ENCODE measurements at regions not wholly inside any gene's neighbourhood (a gene's known extent, or its start where the extent isn't known, plus 50 kb on each side); places are given as distances from the start of the nearest gene placed in this dataset.

DNA sequence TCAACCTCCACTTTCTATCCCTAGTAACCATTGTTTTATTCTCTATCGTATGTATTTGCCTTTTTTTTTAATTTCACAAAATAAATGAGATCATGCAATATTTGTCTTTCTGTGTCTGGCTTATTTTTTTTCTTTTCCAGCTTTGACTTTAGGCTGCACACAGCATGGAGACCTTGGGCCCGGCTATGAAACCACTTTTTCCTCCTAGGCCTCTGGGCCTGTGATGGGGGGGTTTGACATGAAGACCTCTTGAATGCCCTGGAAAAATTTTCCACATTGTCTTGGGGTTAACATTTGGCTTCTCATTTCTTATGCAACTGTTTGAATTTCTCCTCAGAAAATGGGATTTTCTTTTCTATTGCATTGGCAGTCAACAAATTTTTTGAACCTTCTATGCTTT is 100.2 kb upstream of the BTG3 start:
- H3K4me3 ChIP-seq (replicated peaks; ENCODE audit: insufficient read depth, low read length) = no peak overlapping the region
- TF ChIP-seq, protein P1, sequence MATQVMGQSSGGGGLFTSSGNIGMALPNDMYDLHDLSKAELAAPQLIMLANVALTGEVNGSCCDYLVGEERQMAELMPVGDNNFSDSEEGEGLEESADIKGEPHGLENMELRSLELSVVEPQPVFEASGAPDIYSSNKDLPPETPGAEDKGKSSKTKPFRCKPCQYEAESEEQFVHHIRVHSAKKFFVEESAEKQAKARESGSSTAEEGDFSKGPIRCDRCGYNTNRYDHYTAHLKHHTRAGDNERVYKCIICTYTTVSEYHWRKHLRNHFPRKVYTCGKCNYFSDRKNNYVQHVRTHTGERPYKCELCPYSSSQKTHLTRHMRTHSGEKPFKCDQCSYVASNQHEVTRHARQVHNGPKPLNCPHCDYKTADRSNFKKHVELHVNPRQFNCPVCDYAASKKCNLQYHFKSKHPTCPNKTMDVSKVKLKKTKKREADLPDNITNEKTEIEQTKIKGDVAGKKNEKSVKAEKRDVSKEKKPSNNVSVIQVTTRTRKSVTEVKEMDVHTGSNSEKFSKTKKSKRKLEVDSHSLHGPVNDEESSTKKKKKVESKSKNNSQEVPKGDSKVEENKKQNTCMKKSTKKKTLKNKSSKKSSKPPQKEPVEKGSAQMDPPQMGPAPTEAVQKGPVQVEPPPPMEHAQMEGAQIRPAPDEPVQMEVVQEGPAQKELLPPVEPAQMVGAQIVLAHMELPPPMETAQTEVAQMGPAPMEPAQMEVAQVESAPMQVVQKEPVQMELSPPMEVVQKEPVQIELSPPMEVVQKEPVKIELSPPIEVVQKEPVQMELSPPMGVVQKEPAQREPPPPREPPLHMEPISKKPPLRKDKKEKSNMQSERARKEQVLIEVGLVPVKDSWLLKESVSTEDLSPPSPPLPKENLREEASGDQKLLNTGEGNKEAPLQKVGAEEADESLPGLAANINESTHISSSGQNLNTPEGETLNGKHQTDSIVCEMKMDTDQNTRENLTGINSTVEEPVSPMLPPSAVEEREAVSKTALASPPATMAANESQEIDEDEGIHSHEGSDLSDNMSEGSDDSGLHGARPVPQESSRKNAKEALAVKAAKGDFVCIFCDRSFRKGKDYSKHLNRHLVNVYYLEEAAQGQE (IDR thresholded peaks at IDR 0.05; ENCODE audit: insufficient replicate concordance, low read depth) = no peak
- no peak for TF ChIP-seq POLR2AphosphoS5 (IDR thresholded peaks at IDR 0.05; ENCODE audit: low read depth)
- no peak overlapping the region for H3K27ac ChIP-seq (replicated peaks)
- no peak for DNase-seq (ENCODE audit: low read depth in 1 of 2, low spot score in 1 of 2)
- no peaks in the 10 kb centered on the region for H3K27me3 ChIP-seq (ENCODE audit: insufficient read depth, poor library complexity, severe bottlenecking)

DNA sequence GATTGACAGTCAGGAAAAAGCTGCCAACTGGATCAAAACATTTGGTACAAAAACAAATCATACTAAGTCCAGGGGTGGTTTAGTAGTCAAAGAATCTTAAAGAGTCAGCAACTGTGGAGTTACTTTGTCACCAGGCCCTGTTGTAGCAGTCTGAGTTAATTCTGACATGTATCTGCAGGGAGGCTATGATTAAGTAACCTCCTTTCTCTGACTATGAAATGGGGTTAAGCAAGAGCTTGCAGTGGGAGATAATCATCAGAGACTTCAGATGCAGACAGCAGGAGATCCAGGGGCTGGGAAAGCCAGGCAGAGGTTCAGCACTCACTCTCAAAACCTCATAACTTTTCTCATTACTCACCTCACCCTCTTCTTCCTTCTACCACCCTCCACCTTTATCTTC is 99.2 kb upstream of the BTG3 start:
- TF ChIP-seq, protein P2, sequence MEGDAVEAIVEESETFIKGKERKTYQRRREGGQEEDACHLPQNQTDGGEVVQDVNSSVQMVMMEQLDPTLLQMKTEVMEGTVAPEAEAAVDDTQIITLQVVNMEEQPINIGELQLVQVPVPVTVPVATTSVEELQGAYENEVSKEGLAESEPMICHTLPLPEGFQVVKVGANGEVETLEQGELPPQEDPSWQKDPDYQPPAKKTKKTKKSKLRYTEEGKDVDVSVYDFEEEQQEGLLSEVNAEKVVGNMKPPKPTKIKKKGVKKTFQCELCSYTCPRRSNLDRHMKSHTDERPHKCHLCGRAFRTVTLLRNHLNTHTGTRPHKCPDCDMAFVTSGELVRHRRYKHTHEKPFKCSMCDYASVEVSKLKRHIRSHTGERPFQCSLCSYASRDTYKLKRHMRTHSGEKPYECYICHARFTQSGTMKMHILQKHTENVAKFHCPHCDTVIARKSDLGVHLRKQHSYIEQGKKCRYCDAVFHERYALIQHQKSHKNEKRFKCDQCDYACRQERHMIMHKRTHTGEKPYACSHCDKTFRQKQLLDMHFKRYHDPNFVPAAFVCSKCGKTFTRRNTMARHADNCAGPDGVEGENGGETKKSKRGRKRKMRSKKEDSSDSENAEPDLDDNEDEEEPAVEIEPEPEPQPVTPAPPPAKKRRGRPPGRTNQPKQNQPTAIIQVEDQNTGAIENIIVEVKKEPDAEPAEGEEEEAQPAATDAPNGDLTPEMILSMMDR (IDR thresholded peaks at IDR 0.05; ENCODE audit: insufficient read depth, low read length) = no peak
- no peak for TF ChIP-seq GABPA (IDR thresholded peaks at IDR 0.05; ENCODE audit: low read depth)
- no peak for TF ChIP-seq SPI1 (IDR thresholded peaks at IDR 0.05; ENCODE audit: borderline replicate concordance, low read depth)
- TF ChIP-seq, protein P1 (IDR thresholded peaks at IDR 0.05; ENCODE audit: insufficient replicate concordance, low read depth) = no peak
- peak; percentile 10 to 32 for DNase-seq (ENCODE audit: low read depth in 1 of 2, low spot score in 1 of 2)
- Histone ChIP-seq H3K27me3 (ENCODE audit: insufficient read depth, poor library complexity, severe bottlenecking) (no peaks in the 10 kb centered on the region), H3K4me3 (replicated peaks; ENCODE audit: insufficient read depth, low read length) (no peak overlapping the region), H3K27ac (replicated peaks) (no peak overlapping the region)

DNA sequence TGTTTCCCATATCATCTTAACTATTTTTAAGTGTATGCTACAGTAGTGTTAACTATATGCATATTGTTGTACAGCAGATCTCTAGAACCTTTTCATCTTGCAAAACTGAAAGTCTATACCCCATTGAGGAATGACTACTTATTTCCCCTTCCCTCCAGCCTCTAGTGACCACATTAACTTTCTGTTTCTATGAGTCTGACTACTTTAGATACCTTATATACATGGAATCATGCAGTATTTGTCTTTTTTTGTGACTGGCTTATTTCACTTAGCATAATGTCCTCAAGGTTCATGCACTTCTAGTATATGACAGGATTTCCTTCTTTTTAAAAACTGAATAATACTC is 96.5 kb upstream of the BTG3 start:
- Histone ChIP-seq H3K27ac (replicated peaks) (no peak overlapping the region), H3K27me3 (ENCODE audit: insufficient read depth, poor library complexity, severe bottlenecking) (no peaks in the 10 kb centered on the region), H3K4me3 (replicated peaks; ENCODE audit: insufficient read depth, low read length) (no peak overlapping the region)
- TF ChIP-seq, protein P1 (IDR thresholded peaks at IDR 0.05; ENCODE audit: insufficient replicate concordance, low read depth) = no peak
- no peak for TF ChIP-seq GABPA (IDR thresholded peaks at IDR 0.05; ENCODE audit: low read depth)
- TF ChIP-seq POLR2AphosphoS5 (IDR thresholded peaks at IDR 0.05; ENCODE audit: low read depth) = no peak
- TF ChIP-seq, protein P2 (IDR thresholded peaks at IDR 0.05; ENCODE audit: insufficient read depth, low read length) = no peak
- no peak for TF ChIP-seq SPI1 (IDR thresholded peaks at IDR 0.05; ENCODE audit: borderline replicate concordance, low read depth)
- DNase-seq (ENCODE audit: low read depth in 1 of 2, low spot score in 1 of 2) = no peak
